ENCODE measurements at regions not wholly inside any gene's neighbourhood (a gene's known extent, or its start where the extent isn't known, plus 50 kb on each side); places are given as distances from the start of the nearest gene placed in this dataset.

GRCh38 chr22:34001701-34002466 is 81.6 kb upstream of the LARGE1 start:
- no peak overlapping the region for H3K4me3 ChIP-seq
- ATAC-seq (no peak), DNase-seq (no peak)
- H3K9me3 ChIP-seq, result peaks cover 13% of the 10 kb centered on the region
- no peak for TF ChIP-seq CTCF (IDR thresholded peaks at IDR 0.05)
- H3K36me3 ChIP-seq (ENCODE audit: low read depth), result no peaks in the 10 kb centered on the region
- no peaks in the 10 kb centered on the region for H3K4me1 ChIP-seq (ENCODE audit: low read depth)
- intact Hi-C loops (cut with DNase I, micrococcal nuclease), result no loop called here

- H3K4me3 ChIP-seq, result no peak overlapping the region
- H3K4me1 ChIP-seq (ENCODE audit: low read depth), result no peaks in the 10 kb centered on the region
- TF ChIP-seq CTCF (IDR thresholded peaks at IDR 0.05), result no peak
- intact Hi-C loops (cut with DNase I, micrococcal nuclease), result no loop called here
- H3K9me3 ChIP-seq, result peaks cover 7% of the 10 kb centered on the region
- ATAC-seq, result no peak
- no peaks in the 10 kb centered on the region for H3K36me3 ChIP-seq (ENCODE audit: low read depth)
- no peak for DNase-seq
Observed at GRCh38 chr22:34004058-34004457, 83.8 kb upstream of the LARGE1 start.

- Histone ChIP-seq H3K36me3 (ENCODE audit: low read depth) (no peaks in the 10 kb centered on the region), H3K4me1 (ENCODE audit: low read depth) (no peaks in the 10 kb centered on the region), H3K9me3 (peaks cover 12% of the 10 kb centered on the region), H3K4me3 (no peak overlapping the region)
- DNase-seq (no peak), ATAC-seq (no peak)
- intact Hi-C loops (cut with DNase I, micrococcal nuclease), result no loop called here
- no peak for TF ChIP-seq CTCF (IDR thresholded peaks at IDR 0.05)
Observed at GRCh38 chr22:34010259-34010658, 90.0 kb upstream of the LARGE1 start.

- DNase-seq (no peak), ATAC-seq (no peak)
- Histone ChIP-seq H3K4me1 (ENCODE audit: low read depth) (no peaks in the 10 kb centered on the region), H3K4me3 (no peak overlapping the region), H3K9me3 (peaks cover 12% of the 10 kb centered on the region), H3K36me3 (ENCODE audit: low read depth) (no peaks in the 10 kb centered on the region)
- intact Hi-C loops (cut with DNase I, micrococcal nuclease), result no loop called here
- no peak for TF ChIP-seq CTCF (IDR thresholded peaks at IDR 0.05)
Observed at GRCh38 chr22:34015642-34016041, 95.4 kb upstream of the LARGE1 start.

GRCh38 chr22:34017205-34017604 is 96.9 kb upstream of the LARGE1 start:
- no peaks in the 10 kb centered on the region for H3K4me1 ChIP-seq (ENCODE audit: low read depth)
- DNase-seq (no peak), ATAC-seq (no peak)
- peaks cover 12% of the 10 kb centered on the region for H3K9me3 ChIP-seq
- TF ChIP-seq CTCF (IDR thresholded peaks at IDR 0.05), result no peak
- intact Hi-C loops (cut with DNase I, micrococcal nuclease), result no loop called here
- no peaks in the 10 kb centered on the region for H3K36me3 ChIP-seq (ENCODE audit: low read depth)
- H3K4me3 ChIP-seq, result no peak overlapping the region

All from mucosa of descending colon (tissue), 3 donors.